PC-9 (cell line): ENCODE measurements at regions not wholly inside any gene's neighbourhood (a gene's known extent, or its start where the extent isn't known, plus 50 kb on each side); places are given as distances from the start of the nearest gene placed in this dataset.

ENCODE experiments used
- CTCF ChIP-seq: fragments of 200-600 bp; sonication (generic); conservative IDR thresholded peaks from 2 replicates; pipeline ENCODE4 v1.6.1; 2017; ENCODE audit warnings: mixed run types, antibody characterized with exemption, mild to moderate bottlenecking, moderate library complexity
- EZH2 ChIP-seq: fragments of 200-600 bp; sonication (generic); IDR thresholded peaks from 2 replicates; pipeline ENCODE4 v1.8.0; 2017; ENCODE audit warnings: antibody characterized with exemption, low read depth

- TF ChIP-seq CTCF = no peak
- TF ChIP-seq EZH2 = no peak
Measured at GRCh38 chr4:67019686-67020437, 525.4 kb downstream of the CENPC start.
